Mesenchymal stem cell (in vitro differentiated cells and primary cell): ENCODE measurements at regions not wholly inside any gene's neighbourhood (a gene's known extent, or its start where the extent isn't known, plus 50 kb on each side); places are given as distances from the start of the nearest gene placed in this dataset.

Experiments
- DNase-seq: peaks from one replicate; pipeline ENCODE4 v3.0.0-alpha.2; 2013
- H2AFZ ChIP-seq: one replicate; pipeline ENCODE4 v1.6.1; 2013; ENCODE audit warnings: low read depth, mild to moderate bottlenecking, control low read depth, inconsistent platforms, low read length, moderate library complexity
- H2AK5ac ChIP-seq: 2 replicates; pipeline ENCODE4 v1.6.1; 2013; ENCODE audit warnings: low read length, moderate library complexity, mild to moderate bottlenecking, inconsistent platforms; ENCODE audit not compliant: severe bottlenecking
- H2BK120ac ChIP-seq: one replicate; pipeline ENCODE4 v1.6.1; 2013; ENCODE audit warnings: low read depth, mild to moderate bottlenecking, inconsistent platforms, low read length, moderate library complexity
- H2BK12ac ChIP-seq, 2 experiments: one replicate each; pipeline ENCODE4 v1.6.1; 2013; ENCODE audit warnings: inconsistent platforms in 2 of 2, low read length in 2 of 2, mild to moderate bottlenecking in 2 of 2, moderate library complexity in 2 of 2, control low read depth in 1 of 2
- H2BK15ac ChIP-seq: one replicate; pipeline ENCODE4 v1.6.1; 2013; ENCODE audit warnings: mild to moderate bottlenecking, low read depth, inconsistent platforms; ENCODE audit not compliant: poor library complexity, severe bottlenecking
- H2BK5ac ChIP-seq: 2 replicates; pipeline ENCODE4 v1.6.1; 2013; ENCODE audit warnings: low read depth, mild to moderate bottlenecking, low read length, control low read depth, inconsistent platforms; ENCODE audit not compliant: poor library complexity, severe bottlenecking
- H3K14ac ChIP-seq, 2 experiments: one replicate each; pipeline ENCODE4 v1.6.1; 2013; ENCODE audit warnings: inconsistent platforms in 2 of 2, low read length in 2 of 2, control low read depth in 1 of 2, mild to moderate bottlenecking in 1 of 2, moderate library complexity in 1 of 2
- H3K18ac ChIP-seq, 2 experiments: one replicate each; pipeline ENCODE4 v1.6.1; 2013; ENCODE audit warnings: inconsistent platforms in 2 of 2, low read length in 2 of 2, control low read depth in 1 of 2, low read depth in 1 of 2, mild to moderate bottlenecking in 1 of 2
- H3K23ac ChIP-seq, 2 experiments: one replicate each; pipeline ENCODE4 v1.6.1; 2013; ENCODE audit warnings: inconsistent platforms in 2 of 2, low read length in 2 of 2, mild to moderate bottlenecking in 2 of 2, moderate library complexity in 2 of 2, control low read depth in 1 of 2
- H3K27ac ChIP-seq: 2 replicates; pipeline ENCODE4 v1.5.1; 2013; ENCODE audit warnings: mild to moderate bottlenecking, moderate library complexity, low read length, control low read depth, inconsistent platforms; ENCODE audit not compliant: poor library complexity, severe bottlenecking
- H3K27me3 ChIP-seq, 2 experiments: 2 replicates each; pipeline versions ENCODE4 v1.6.1 to v1.7.0; 2013; ENCODE audit warnings: low read length in 2 of 2, mild to moderate bottlenecking in 2 of 2, moderate library complexity in 2 of 2, control low read depth in 1 of 2, inconsistent platforms in 1 of 2; ENCODE audit not compliant: control insufficient read depth in 1 of 2, insufficient read depth in 1 of 2
- H3K36me3 ChIP-seq, 2 experiments: 2 replicates each; pipeline versions ENCODE4 v1.6.1 to v1.7.0; 2013; ENCODE audit warnings: low read length in 2 of 2, control low read depth in 1 of 2, inconsistent platforms in 1 of 2, low read depth in 1 of 2, mild to moderate bottlenecking in 1 of 2; ENCODE audit not compliant: insufficient read depth in 2 of 2, control insufficient read depth in 1 of 2
- H3K4ac ChIP-seq, 2 experiments: one replicate each; pipeline ENCODE4 v1.6.1; 2013; ENCODE audit warnings: inconsistent platforms in 2 of 2, low read length in 2 of 2, mild to moderate bottlenecking in 2 of 2, moderate library complexity in 2 of 2, control low read depth in 1 of 2, low read depth in 1 of 2
- H3K4me1 ChIP-seq: 2 replicates; pipeline ENCODE4 v1.6.1; 2013; ENCODE audit warnings: low read depth, low read length, control low read depth; ENCODE audit not compliant: control insufficient read depth, insufficient read depth
- H3K4me2 ChIP-seq: 2 replicates; pipeline ENCODE4 v1.6.1; 2013; ENCODE audit warnings: low read length, mild to moderate bottlenecking, inconsistent platforms; ENCODE audit not compliant: poor library complexity, severe bottlenecking
- H3K4me3 ChIP-seq, 2 experiments: 2 replicates each; pipeline versions ENCODE4 v1.5.1 to v1.7.0; 2013; ENCODE audit warnings: low read length in 2 of 2, mild to moderate bottlenecking in 2 of 2, control low read depth in 1 of 2, low read depth in 1 of 2; ENCODE audit not compliant: insufficient read depth in 1 of 2
- H3K79me1 ChIP-seq: replicated peaks from 2 replicates; pipeline ENCODE4 v1.6.1; 2013; ENCODE audit warnings: mild to moderate bottlenecking, control low read depth, low read length, inconsistent platforms; ENCODE audit not compliant: poor library complexity, severe bottlenecking
- H3K9ac ChIP-seq: 2 replicates; pipeline ENCODE4 v1.7.0; 2013; ENCODE audit warnings: mild to moderate bottlenecking, low read length, moderate library complexity
- H3K9me3 ChIP-seq: 2 replicates; pipeline ENCODE4 v1.7.0; 2013; ENCODE audit warnings: mild to moderate bottlenecking, low read length; ENCODE audit not compliant: control insufficient read depth
- H4K8ac ChIP-seq: one replicate; pipeline ENCODE4 v1.6.1; 2013; ENCODE audit warnings: inconsistent platforms, mild to moderate bottlenecking, low read length, moderate library complexity
- H4K91ac ChIP-seq: one replicate; pipeline ENCODE4 v1.6.1; 2013; ENCODE audit warnings: mild to moderate bottlenecking, low read length, inconsistent platforms
- WGBS: methylation state at CpG from one replicate; pipeline ENCODE4 v1.1.7; 2013; ENCODE audit warnings: mixed read lengths; 5-methylcytosine and 5-hydroxymethylcytosine counted together

- Histone ChIP-seq H4K91ac (no peak overlapping the region), H3K36me3 (no peaks in the 10 kb centered on the region), H3K9ac (no peak overlapping the region), H3K4me2 (no peak overlapping the region), H3K23ac (no peak overlapping the region), H3K4me3 (no peak overlapping the region), H3K4ac (no peak overlapping the region), H3K18ac (no peak overlapping the region), H3K4me1 (no peaks in the 10 kb centered on the region), H2BK5ac (no peak overlapping the region), H3K27ac (no peak overlapping the region), H2BK12ac (no peak overlapping the region), H3K9me3 (peaks cover 2% of the 10 kb centered on the region), H2BK120ac (no peak overlapping the region), H2AFZ (no peak overlapping the region), H3K27me3 (no peaks in the 10 kb centered on the region), H2BK15ac (no peak overlapping the region), H2AK5ac (no peak overlapping the region), H3K79me1 (no peaks in the 10 kb centered on the region), H4K8ac (no peak overlapping the region), H3K14ac (no peak overlapping the region)
- 67% methylated on average over 2 of the region's 2 CpGs for WGBS
- DNase-seq: no peak
These were observed 150.2 kb upstream of the EEPD1 start for GRCh38 chr7:36002900-36003299.

- no peaks in the 10 kb centered on the region for H3K79me1 ChIP-seq
- H2BK120ac ChIP-seq: no peak overlapping the region
These were observed 149.7 kb upstream of the EEPD1 start for GRCh38 chr7:36003343-36003742.

GRCh38 chr7:36005293-36005692, 147.8 kb upstream of the EEPD1 start:
- Histone ChIP-seq H2BK120ac (no peak overlapping the region), H2BK15ac (no peak overlapping the region), H2AFZ (no peak overlapping the region), H4K91ac (no peak overlapping the region), H3K23ac (no peak overlapping the region), H3K36me3 (no peaks in the 10 kb centered on the region), H2BK12ac (no peak overlapping the region), H3K4ac (no peak overlapping the region), H3K9ac (no peak overlapping the region), H3K27me3 (no peaks in the 10 kb centered on the region), H2AK5ac (no peak overlapping the region), H3K79me1 (no peaks in the 10 kb centered on the region), H3K18ac (no peak overlapping the region), H4K8ac (no peak overlapping the region), H3K14ac (no peak overlapping the region), H3K27ac (no peak overlapping the region), H3K4me1 (no peaks in the 10 kb centered on the region), H3K4me2 (no peak overlapping the region), H3K9me3 (peaks cover 2% of the 10 kb centered on the region), H3K4me3 (no peak overlapping the region), H2BK5ac (no peak overlapping the region)
- DNase-seq: no peak
- WGBS: 100% methylated on average over 1 of the region's 3 CpGs

More at GRCh38 chr7:36003343-36003742, 149.7 kb upstream of the EEPD1 start:
- H3K9ac ChIP-seq: no peak overlapping the region
- H2BK12ac ChIP-seq: no peak overlapping the region
- no peak overlapping the region for H2AFZ ChIP-seq
- DNase-seq: no peak
- 100% methylated on average over 1 of the region's 1 CpG for WGBS
- no peak overlapping the region for H3K23ac ChIP-seq
- no peaks in the 10 kb centered on the region for H3K36me3 ChIP-seq
- H3K4me2 ChIP-seq: no peak overlapping the region
- no peaks in the 10 kb centered on the region for H3K4me1 ChIP-seq
- no peak overlapping the region for H2AK5ac ChIP-seq
- no peak overlapping the region for H3K14ac ChIP-seq
- H4K91ac ChIP-seq: no peak overlapping the region
- H3K4me3 ChIP-seq: no peak overlapping the region
- H4K8ac ChIP-seq: no peak overlapping the region
- no peak overlapping the region for H2BK15ac ChIP-seq
- no peak overlapping the region for H2BK5ac ChIP-seq
- H3K27me3 ChIP-seq: no peaks in the 10 kb centered on the region
- peaks cover 2% of the 10 kb centered on the region for H3K9me3 ChIP-seq
- no peak overlapping the region for H3K4ac ChIP-seq
- H3K27ac ChIP-seq: no peak overlapping the region
- H3K18ac ChIP-seq: no peak overlapping the region

- Histone ChIP-seq H3K27ac (no peak overlapping the region), H2AK5ac (no peak overlapping the region), H3K4me2 (no peak overlapping the region), H2AFZ (no peak overlapping the region), H4K8ac (no peak overlapping the region), H3K4ac (no peak overlapping the region), H3K4me3 (no peak overlapping the region), H3K9ac (no peak overlapping the region), H2BK120ac (no peak overlapping the region), H3K9me3 (peaks cover 2% of the 10 kb centered on the region), H3K27me3 (no peaks in the 10 kb centered on the region), H3K23ac (no peak overlapping the region), H3K36me3 (no peaks in the 10 kb centered on the region), H3K79me1 (no peaks in the 10 kb centered on the region), H2BK5ac (no peak overlapping the region), H2BK12ac (no peak overlapping the region), H3K4me1 (no peaks in the 10 kb centered on the region), H2BK15ac (no peak overlapping the region), H4K91ac (no peak overlapping the region), H3K18ac (no peak overlapping the region), H3K14ac (no peak overlapping the region)
- DNase-seq: no peak
These were observed 147.2 kb upstream of the EEPD1 start for GRCh38 chr7:36005876-36006275.
